Stimulated activated CD4-positive, alpha-beta T cell treated with anti-CD3 and anti-CD28 coated beads, Interleukin-2, amount 100 ng/mL, for 48 hours (primary cell): ENCODE measurements at regions not wholly inside any gene's neighbourhood (a gene's known extent, or its start where the extent isn't known, plus 50 kb on each side); places are given as distances from the start of the nearest gene placed in this dataset.

Experiments
- DNase-seq, 2 donors: peaks; one replicate each; pipeline ENCODE4 v3.0.0-alpha.2; 2020

GRCh38 chr3:76551739-76552138 is 488.2 kb upstream of the ROBO2 start:
- no peak for DNase-seq

- no peak for DNase-seq
Measured at GRCh38 chr3:76552653-76553052, 487.2 kb upstream of the ROBO2 start.

GRCh38 chr3:76554707-76555106 is 485.2 kb upstream of the ROBO2 start:
- no peak for DNase-seq

- DNase-seq, result no peak
Measured at GRCh38 chr3:76561494-76562236, 478.2 kb upstream of the ROBO2 start.

- no peak for DNase-seq
Measured at GRCh38 chr3:76565496-76566210, 474.2 kb upstream of the ROBO2 start.

GRCh38 chr3:76566211-76566534 is 473.7 kb upstream of the ROBO2 start:
- DNase-seq, result no peak

- DNase-seq, result no peak
Measured at GRCh38 chr3:76566904-76567303, 473.0 kb upstream of the ROBO2 start.

- no peak for DNase-seq
Measured at GRCh38 chr3:76570436-76571057, 469.4 kb upstream of the ROBO2 start.

- DNase-seq, result no peak
Measured at GRCh38 chr3:76576201-76576600, 463.7 kb upstream of the ROBO2 start.

GRCh38 chr3:76582098-76582497 is 457.8 kb upstream of the ROBO2 start:
- DNase-seq, result no peak

GRCh38 chr3:76582632-76583378 is 457.1 kb upstream of the ROBO2 start:
- no peak for DNase-seq

GRCh38 chr3:76585794-76586392 is 454.0 kb upstream of the ROBO2 start:
- DNase-seq, result no peak

- no peak for DNase-seq
Measured at GRCh38 chr3:76586471-76586870, 453.4 kb upstream of the ROBO2 start.

- DNase-seq, result no peak
Measured at GRCh38 chr3:76610150-76610549, 429.7 kb upstream of the ROBO2 start.

GRCh38 chr3:76615719-76616118 is 424.2 kb upstream of the ROBO2 start:
- no peak for DNase-seq

- no peak for DNase-seq
Measured at GRCh38 chr3:76624164-76624563, 415.7 kb upstream of the ROBO2 start.

GRCh38 chr3:76627236-76627635 is 412.7 kb upstream of the ROBO2 start:
- DNase-seq, result no peak

GRCh38 chr3:76631251-76631650 is 408.6 kb upstream of the ROBO2 start:
- DNase-seq, result no peak

GRCh38 chr3:76638006-76638405 is 401.9 kb upstream of the ROBO2 start:
- DNase-seq, result no peak

- DNase-seq, result no peak
Measured at GRCh38 chr3:76643623-76644304, 396.1 kb upstream of the ROBO2 start.

GRCh38 chr3:76644305-76644675 is 395.6 kb upstream of the ROBO2 start:
- no peak for DNase-seq

GRCh38 chr3:76645724-76646123 is 394.2 kb upstream of the ROBO2 start:
- no peak for DNase-seq
